Heart right ventricle (tissue), 16 donors: ENCODE measurements at regions not wholly inside any gene's neighbourhood (a gene's known extent, or its start where the extent isn't known, plus 50 kb on each side); places are given as distances from the start of the nearest gene placed in this dataset.

Experiments
- ATAC-seq, 8 donors: fragments of 200-7000 bp; cut with Tn5 transposase; one replicate each; pipeline ENCODE4 v1.9.1; 2020; ENCODE audit warnings: mild to moderate bottlenecking in 8 of 8, moderate library complexity in 8 of 8, moderate number of reproducible peaks in 1 of 8
- DNase-seq, 2 donors: peaks; one replicate each; pipeline ENCODE4 v3.0.0-alpha.2; 2020
- H3K27ac ChIP-seq, 10 donors: fragments of 200-600 bp; sonication (generic) in 2 of 10; one replicate each; pipeline versions ENCODE4 v1.5.0 to v1.8.0; 2020 to 2022; ENCODE audit warnings: mild to moderate bottlenecking in 3 of 10
- H3K27me3 ChIP-seq, 7 donors: fragments of 200-600 bp; one replicate each; pipeline ENCODE4 v1.8.0; 2021 to 2022; ENCODE audit warnings: mild to moderate bottlenecking in 2 of 7
- H3K36me3 ChIP-seq, 9 donors: fragments of 200-600 bp; sonication (generic) in 1 of 9; one replicate each; pipeline versions ENCODE4 v1.5.0 to v1.8.0; 2020 to 2022; ENCODE audit warnings: mild to moderate bottlenecking in 2 of 9
- H3K4me1 ChIP-seq, 9 donors: fragments of 200-600 bp; sonication (generic) in 1 of 9; one replicate each; pipeline versions ENCODE4 v1.5.0 to v1.8.0; 2020 to 2022; ENCODE audit warnings: mild to moderate bottlenecking in 4 of 9
- H3K4me3 ChIP-seq, 10 donors: fragments of 200-600 bp; sonication (generic) in 2 of 10; one replicate each; pipeline versions ENCODE4 v1.5.0 to v1.8.0; 2020 to 2022; ENCODE audit warnings: mild to moderate bottlenecking in 7 of 10, moderate library complexity in 2 of 10
- H3K9me3 ChIP-seq, 11 donors: fragments of 200-600 bp in 10 of 11; sonication (generic) in 2 of 11; one replicate each; pipeline versions ENCODE4 v1.5.0 to v1.8.0; 2013 to 2022; ENCODE audit warnings: mild to moderate bottlenecking in 2 of 11, control low read depth in 1 of 11, moderate library complexity in 1 of 11
- CTCF ChIP-seq, 9 donors: fragments of 200-600 bp; sonication (generic) in 2 of 9; IDR thresholded peaks; one replicate each; pipeline versions ENCODE4 v1.5.0 to v1.8.0; 2021 to 2022; ENCODE audit warnings: antibody characterized with exemption in 9 of 9, mild to moderate bottlenecking in 5 of 9, moderate library complexity in 1 of 9
- WGBS, 2 donors: extraction: QIAGEN DNeasy Blood & Tissue Kit; methylation state at CpG; one replicate each; pipeline ENCODE4 v1.1.7; 2013; ENCODE audit warnings: inconsistent platforms in 1 of 2; 5-methylcytosine and 5-hydroxymethylcytosine counted together
- intact Hi-C, 10 donors: fragments of 100-400 bp; cut with DNase I; formaldehyde crosslinking; loops; one replicate each; pipeline versions ENCODE4 v1.11.1 to v1.14.2; 2022
- donor health status: Arrhythmogenic right ventricular cardiomyopathy.
- donor health status: ischemic (EF 13 %, LVEDD 7.1; RV severe dilation, severe dysfunction).
- donor health status: healthy with polysubstance abuse.
- donor health status: DM: no; HTN: yes; CAD: no.
- donor health status: DM: no; HTN: no; CAD: no.
- donor health status: ischemic (EF 25% LVEDD 6.9; RV normal size, moderate dysfunction).
- donor health status: ischemic (EF 25% LVEDD 5.7; RV mildly dilated, moderate dysfunction).
- donor health status: healthy.
- donor health status: DM: yes; HTN: yes; CAD: no.
- donor health status: Ischemic cardiomyopathy.
- donor health status: ischemic (EF 35%, LVEDD 5.7; RV mildly dilated, moderate dysfunction).
- donor health status: nonischemic (EF 11% LVEDD 7.7; RV severe dilation, severe dysfunction).
- donor health status: DM: yes; HTN: yes; CAD: no.
- donor health status: PGD.
- donor health status: ischemic (EF 29% LVEDD 5.4; RV normal size, mild dysfunction).
- donor health status: nonischemic (EF 23%, LVEDD 6.1; RV moderate dilation, normal function).

GRCh38 chr11:97948793-97949192, 1072.0 kb upstream of the CNTN5 start:
- TF ChIP-seq CTCF (IDR thresholded peaks at IDR 0.05) = no peak
- H3K4me3 ChIP-seq = no peak overlapping the region
- ATAC-seq (no peak), DNase-seq (no peak)
- no peaks in the 10 kb centered on the region for H3K36me3 ChIP-seq
- WGBS, 2 donors = 36 to 96% methylated on average over 1 of the region's 1 CpG
- H3K27me3 ChIP-seq = no peaks in the 10 kb centered on the region
- H3K27ac ChIP-seq = no peak overlapping the region
- no peaks in the 10 kb centered on the region for H3K4me1 ChIP-seq
- H3K9me3 ChIP-seq = peaks cover 0 to 24% (median 0%) of the 10 kb centered on the region in 11 donors
- intact Hi-C loops = no loop called here

GRCh38 chr11:97955595-97955994, 1065.2 kb upstream of the CNTN5 start:
- H3K27me3 ChIP-seq = no peaks in the 10 kb centered on the region
- TF ChIP-seq CTCF (IDR thresholded peaks at IDR 0.05) = no peak
- no peak overlapping the region for H3K27ac ChIP-seq
- H3K4me1 ChIP-seq = no peaks in the 10 kb centered on the region
- peaks cover 0 to 9% (median 0%) of the 10 kb centered on the region in 11 donors for H3K9me3 ChIP-seq
- no peak overlapping the region for H3K4me3 ChIP-seq
- 79 to 81% methylated on average over 2 of the region's 2 CpGs for WGBS, 2 donors
- ATAC-seq = no peak
- DNase-seq = no peak
- intact Hi-C loops = no loop called here
- H3K36me3 ChIP-seq = no peaks in the 10 kb centered on the region

GRCh38 chr11:97956904-97957303, 1063.8 kb upstream of the CNTN5 start:
- peaks cover 0 to 6% (median 0%) of the 10 kb centered on the region in 11 donors for H3K9me3 ChIP-seq
- H3K27ac ChIP-seq = no peak overlapping the region
- H3K4me3 ChIP-seq = no peak overlapping the region
- ATAC-seq (no peak), DNase-seq (no peak)
- intact Hi-C loops = no loop called here
- WGBS, 2 donors = 30 to 66% methylated on average over 2 of the region's 2 CpGs
- H3K27me3 ChIP-seq = no peaks in the 10 kb centered on the region
- H3K36me3 ChIP-seq = no peaks in the 10 kb centered on the region
- no peak for TF ChIP-seq CTCF (IDR thresholded peaks at IDR 0.05)
- no peaks in the 10 kb centered on the region for H3K4me1 ChIP-seq

- intact Hi-C loops = no loop called here
- DNase-seq = no peak
- no peak for ATAC-seq
- TF ChIP-seq CTCF (IDR thresholded peaks at IDR 0.05) = no peak
- Histone ChIP-seq H3K9me3 (no peaks in the 10 kb centered on the region), H3K27me3 (no peaks in the 10 kb centered on the region), H3K36me3 (no peaks in the 10 kb centered on the region), H3K4me1 (no peaks in the 10 kb centered on the region), H3K4me3 (no peak overlapping the region), H3K27ac (no peak overlapping the region)
- 90 to 91% methylated on average over 4 of the region's 4 CpGs for WGBS, 2 donors
Observed at GRCh38 chr11:97961431-97961830, 1059.3 kb upstream of the CNTN5 start.

GRCh38 chr11:97962758-97963157, 1058.0 kb upstream of the CNTN5 start:
- H3K9me3 ChIP-seq = no peaks in the 10 kb centered on the region
- no peak overlapping the region for H3K27ac ChIP-seq
- ATAC-seq (no peak), DNase-seq (no peak)
- intact Hi-C loops = no loop called here
- H3K4me1 ChIP-seq = no peaks in the 10 kb centered on the region
- no peaks in the 10 kb centered on the region for H3K36me3 ChIP-seq
- H3K27me3 ChIP-seq = no peaks in the 10 kb centered on the region
- 0 to 39% methylated on average over 1 of the region's 1 CpG for WGBS, 2 donors
- no peak for TF ChIP-seq CTCF (IDR thresholded peaks at IDR 0.05)
- no peak overlapping the region for H3K4me3 ChIP-seq
